ENCODE measurements at regions not wholly inside any gene's neighbourhood (a gene's known extent, or its start where the extent isn't known, plus 50 kb on each side); places are given as distances from the start of the nearest gene placed in this dataset.

- TF ChIP-seq IKZF3 (tag by site-specific recombination; IDR thresholded peaks at IDR 0.05), result no peak
- TF ChIP-seq SCRT2 (tag by site-specific recombination; IDR thresholded peaks at IDR 0.05), result 0 out of 2 replicates have a peak, but pooled peaks have one; percentile 30
- Histone ChIP-seq H3K27ac (ENCODE audit: extremely low read depth, low read depth, low read length) (no peak overlapping the region), H3K4me3 (ENCODE audit: low read depth, low read length) (no peak overlapping the region), H3K4me1 (ENCODE audit: control insufficient read depth, insufficient read depth, low read length) (no peaks in the 10 kb centered on the region), H3K9me3 (ENCODE audit: control insufficient read depth, insufficient read depth, low read depth, low read length) (no peaks in the 10 kb centered on the region), H3K36me3 (ENCODE audit: control insufficient read depth in 2 of 2, insufficient read depth in 1 of 2, low read length in 2 of 2) (no peaks in the 10 kb centered on the region)
- ChIA-PET CTCF (interaction anchor here (1.0 kb wide), 1 partner anchor 17 kb away, joined by 4 read pairs; no protein-coding TSS in a partner anchor), POLR2A (no interaction called here)
Measured at GRCh38 chr11:110774138-110775014, 62.1 kb upstream of the ARHGAP20 start.

GRCh38 chr11:110773442-110773841 lies 61.2 kb upstream of the ARHGAP20 start:
- CTCF ChIA-PET, result interaction anchor here (1.0 kb wide), 1 partner anchor 18 kb away, joined by 4 read pairs; no protein-coding TSS in a partner anchor
- H3K36me3 ChIP-seq (ENCODE audit: control insufficient read depth in 2 of 2, insufficient read depth in 1 of 2, low read length in 2 of 2), result no peaks in the 10 kb centered on the region
- POLR2A ChIA-PET, result no interaction called here
- no peak overlapping the region for H3K27ac ChIP-seq (ENCODE audit: extremely low read depth, low read depth, low read length)
- no peaks in the 10 kb centered on the region for H3K4me1 ChIP-seq (ENCODE audit: control insufficient read depth, insufficient read depth, low read length)
- H3K4me3 ChIP-seq (ENCODE audit: low read depth, low read length), result no peak overlapping the region
- no peaks in the 10 kb centered on the region for H3K9me3 ChIP-seq (ENCODE audit: control insufficient read depth, insufficient read depth, low read depth, low read length)
- TF ChIP-seq ZNF837 (tag by site-specific recombination; IDR thresholded peaks at IDR 0.05) (no peak), BCL11B (tag by site-specific recombination; IDR thresholded peaks at IDR 0.05; ENCODE audit: low read depth) (no peak), ZFP69B (tag by site-specific recombination; IDR thresholded peaks at IDR 0.05) (no peak), WT1 (tag by site-specific recombination; IDR thresholded peaks at IDR 0.05) (no peak), ZNF76 (tag by site-specific recombination; IDR thresholded peaks at IDR 0.05; ENCODE audit: borderline replicate concordance, low read depth) (no peak)

- H3K4me1 ChIP-seq (ENCODE audit: control insufficient read depth, insufficient read depth, low read length), result no peaks in the 10 kb centered on the region
- H3K36me3 ChIP-seq (ENCODE audit: control insufficient read depth in 2 of 2, insufficient read depth in 1 of 2, low read length in 2 of 2), result no peaks in the 10 kb centered on the region
- TF ChIP-seq ZNF521 (tag by site-specific recombination; IDR thresholded peaks at IDR 0.05) (no peak), ZNF335 (tag by site-specific recombination; conservative IDR thresholded peaks at IDR 0.05) (no peak), ZNF514 (tag by site-specific recombination; IDR thresholded peaks at IDR 0.05) (no peak), ZSCAN23 (tag by site-specific recombination; IDR thresholded peaks at IDR 0.05) (no peak), PRDM2 (tag by site-specific recombination; IDR thresholded peaks at IDR 0.05; ENCODE audit: borderline replicate concordance) (no peak), ZNF580 (tag by site-specific recombination; IDR thresholded peaks at IDR 0.05) (no peak), ZNF48 (tag by site-specific recombination; IDR thresholded peaks at IDR 0.05) (no peak), ZNF23 (tag by site-specific recombination; IDR thresholded peaks at IDR 0.05; ENCODE audit: borderline replicate concordance) (no peak), INSM2 (tag by site-specific recombination; IDR thresholded peaks at IDR 0.05) (no peak), ZNF623 (tag by site-specific recombination; IDR thresholded peaks at IDR 0.05) (no peak), ZNF311 (tag by site-specific recombination; IDR thresholded peaks at IDR 0.05; ENCODE audit: borderline replicate concordance) (no peak), ZNF366 (tag by site-specific recombination; conservative IDR thresholded peaks at IDR 0.05) (no peak), SP2 (tag by site-specific recombination; IDR thresholded peaks at IDR 0.05) (no peak), ZBTB8A (tag by site-specific recombination; IDR thresholded peaks at IDR 0.05) (no peak), ZNF341 (tag by site-specific recombination; IDR thresholded peaks at IDR 0.05; ENCODE audit: low read depth) (no peak), PRDM1 (tag by site-specific recombination; IDR thresholded peaks at IDR 0.05) (no peak)
- POLR2A ChIA-PET, result no interaction called here
- no peak overlapping the region for H3K4me3 ChIP-seq (ENCODE audit: low read depth, low read length)
- CTCF ChIA-PET, result no interaction called here
- no peak overlapping the region for H3K27ac ChIP-seq (ENCODE audit: extremely low read depth, low read depth, low read length)
- H3K9me3 ChIP-seq (ENCODE audit: control insufficient read depth, insufficient read depth, low read depth, low read length), result no peaks in the 10 kb centered on the region
Measured at GRCh38 chr11:110772863-110773262, 60.6 kb upstream of the ARHGAP20 start.
